HG03045 (cell line): ENCODE measurements at regions not wholly inside any gene's neighbourhood (a gene's known extent, or its start where the extent isn't known, plus 50 kb on each side); places are given as distances from the start of the nearest gene placed in this dataset.
"Not testable (repeated sequence)": the region's sequence is repeated elsewhere in the genome, so short reads cannot be mapped to it uniquely, and the experiment has no call there.

ENCODE experiments used
- ATAC-seq: cut with Tn5 transposase; IDR thresholded peaks from one replicate; pipeline ENCODE4 v1.9.1; 2021; ENCODE audit warnings: mild to moderate bottlenecking, moderate library complexity; ENCODE audit not compliant: unreplicated experiment

- ATAC-seq: no peak
These were observed 413.0 kb downstream of the SOX2 start for GRCh38 chr3:182124716-182125115.

- ATAC-seq: no peak
These were observed 418.0 kb downstream of the SOX2 start for GRCh38 chr3:182129740-182130139.

- no peak for ATAC-seq
These were observed 422.0 kb downstream of the SOX2 start for GRCh38 chr3:182133752-182134151.

GRCh38 chr3:182135056-182135455, 423.3 kb downstream of the SOX2 start:
- no peak for ATAC-seq

GRCh38 chr3:182136008-182136910, 424.5 kb downstream of the SOX2 start:
- ATAC-seq: no peak

GRCh38 chr3:182138393-182138792, 426.7 kb downstream of the SOX2 start:
- no peak for ATAC-seq

GRCh38 chr3:182139627-182140357, 428.1 kb downstream of the SOX2 start:
- no peak for ATAC-seq

- ATAC-seq: no peak
These were observed 431.2 kb downstream of the SOX2 start for GRCh38 chr3:182142928-182143327.

GRCh38 chr3:182143903-182144302, 432.2 kb downstream of the SOX2 start:
- ATAC-seq: no peak

GRCh38 chr3:182148360-182148759, 436.6 kb downstream of the SOX2 start:
- ATAC-seq: no peak

- ATAC-seq: no peak
These were observed 437.9 kb downstream of the SOX2 start for GRCh38 chr3:182149594-182149993.

- not testable (repeated sequence) for ATAC-seq
These were observed 444.6 kb downstream of the SOX2 start for GRCh38 chr3:182156326-182156725.

- ATAC-seq: no peak
These were observed 453.5 kb downstream of the SOX2 start for GRCh38 chr3:182165234-182165633.

GRCh38 chr3:182172534-182172933, 460.8 kb downstream of the SOX2 start:
- ATAC-seq: no peak

GRCh38 chr3:182178488-182179200, 466.9 kb downstream of the SOX2 start:
- no peak for ATAC-seq

- ATAC-seq: no peak
These were observed 467.9 kb downstream of the SOX2 start for GRCh38 chr3:182179631-182180030.

- ATAC-seq: no peak
These were observed 469.1 kb downstream of the SOX2 start for GRCh38 chr3:182180654-182181385.

GRCh38 chr3:182182531-182182968, 470.8 kb downstream of the SOX2 start:
- ATAC-seq: no peak

- ATAC-seq: no peak
These were observed 472.1 kb downstream of the SOX2 start for GRCh38 chr3:182183716-182184430.

- ATAC-seq: no peak
These were observed 473.6 kb downstream of the SOX2 start for GRCh38 chr3:182185313-182185712.
